H9 (cell line): ENCODE measurements at regions not wholly inside any gene's neighbourhood (a gene's known extent, or its start where the extent isn't known, plus 50 kb on each side); places are given as distances from the start of the nearest gene placed in this dataset.

ENCODE experiments used
- DNase-seq: peaks from one replicate; pipeline ENCODE4 v3.0.0-alpha.2; 2017
- H2AFZ ChIP-seq: one replicate; pipeline ENCODE4 v1.6.1; 2013; ENCODE audit warnings: mild to moderate bottlenecking, low read length, control low read depth, moderate library complexity
- H2AK5ac ChIP-seq: 2 replicates; pipeline ENCODE4 v1.6.1; 2013; ENCODE audit warnings: low read length, control low read depth, mixed read lengths; ENCODE audit not compliant: insufficient read length
- H2BK120ac ChIP-seq: one replicate; pipeline ENCODE4 v1.6.1; 2013; ENCODE audit warnings: low read depth, mild to moderate bottlenecking, low read length, control low read depth, inconsistent platforms; ENCODE audit not compliant: poor library complexity, severe bottlenecking
- H2BK12ac ChIP-seq: 2 replicates; pipeline ENCODE4 v1.6.1; 2013; ENCODE audit warnings: low read length, control low read depth, mixed read lengths, low read depth; ENCODE audit not compliant: insufficient read length
- H2BK15ac ChIP-seq: 2 replicates; pipeline ENCODE4 v1.6.1; 2013; ENCODE audit warnings: low read depth, low read length, control low read depth
- H2BK20ac ChIP-seq: one replicate; pipeline ENCODE4 v1.6.1; 2013; ENCODE audit warnings: low read depth, mild to moderate bottlenecking, low read length, control low read depth, inconsistent platforms; ENCODE audit not compliant: poor library complexity, severe bottlenecking
- H2BK5ac ChIP-seq: 2 replicates; pipeline ENCODE4 v1.6.1; 2013; ENCODE audit warnings: low read length, control low read depth, mixed read lengths; ENCODE audit not compliant: insufficient read length
- H3K14ac ChIP-seq: 2 replicates; pipeline ENCODE4 v1.6.1; 2013; ENCODE audit warnings: low read length, control low read depth; ENCODE audit not compliant: insufficient read depth
- H3K18ac ChIP-seq: 2 replicates; pipeline ENCODE4 v1.6.1; 2013; ENCODE audit warnings: low read depth, mild to moderate bottlenecking, mixed read lengths, low read length, control low read depth; ENCODE audit not compliant: insufficient read length
- H3K23ac ChIP-seq: 2 replicates; pipeline ENCODE4 v1.6.1; 2013; ENCODE audit warnings: low read length, control low read depth, mixed read lengths, low read depth; ENCODE audit not compliant: insufficient read length
- H3K23me2 ChIP-seq: 2 replicates; pipeline ENCODE4 v1.6.1; 2013; ENCODE audit warnings: low read depth, mild to moderate bottlenecking, mixed read lengths, low read length, control low read depth; ENCODE audit not compliant: insufficient read length, poor library complexity, severe bottlenecking
- H3K27ac ChIP-seq: 2 replicates; pipeline ENCODE4 v1.5.1; 2013; ENCODE audit warnings: low read length, control low read depth, mixed read lengths, low read depth; ENCODE audit not compliant: insufficient read length
- H3K27me3 ChIP-seq: 2 replicates; pipeline ENCODE4 v1.6.1; 2013; ENCODE audit warnings: low read length, control low read depth, inconsistent platforms; ENCODE audit not compliant: insufficient read depth
- H3K4ac ChIP-seq: 2 replicates; pipeline ENCODE4 v1.6.1; 2013; ENCODE audit warnings: low read depth, mild to moderate bottlenecking, control low read depth, inconsistent platforms, low read length, moderate library complexity
- H3K4me1 ChIP-seq: 2 replicates; pipeline ENCODE4 v1.6.1; 2013; ENCODE audit warnings: low read length, control low read depth, inconsistent platforms; ENCODE audit not compliant: insufficient read depth
- H3K4me2 ChIP-seq: 2 replicates; pipeline ENCODE4 v1.6.1; 2013; ENCODE audit warnings: low read length, control low read depth, mixed read lengths; ENCODE audit not compliant: insufficient read length, insufficient read depth
- H3K56ac ChIP-seq: 2 replicates; pipeline ENCODE4 v1.6.1; 2013; ENCODE audit warnings: low read depth, mild to moderate bottlenecking, mixed read lengths, low read length, control low read depth; ENCODE audit not compliant: insufficient read length
- H3K79me1 ChIP-seq: 2 replicates; pipeline ENCODE4 v1.6.1; 2013; ENCODE audit warnings: low read depth, mild to moderate bottlenecking, moderate library complexity, low read length, control low read depth, inconsistent platforms; ENCODE audit not compliant: insufficient read depth, poor library complexity, severe bottlenecking
- H3K79me2 ChIP-seq: 2 replicates; pipeline ENCODE4 v1.6.1; 2013; ENCODE audit warnings: low read length, control low read depth, inconsistent platforms; ENCODE audit not compliant: insufficient read depth
- H3K9ac ChIP-seq: 2 replicates; pipeline ENCODE4 v1.6.1; 2013; ENCODE audit warnings: low read length, control low read depth, mixed read lengths; ENCODE audit not compliant: insufficient read length; ENCODE audit errors: extremely low read depth
- H3K9me3 ChIP-seq: one replicate; pipeline ENCODE4 v1.6.1; 2013; ENCODE audit warnings: low read depth, low read length, inconsistent platforms; ENCODE audit not compliant: control insufficient read depth
- H3T11ph ChIP-seq: one replicate; pipeline ENCODE4 v1.6.1; 2013; ENCODE audit warnings: mild to moderate bottlenecking, low read length, control low read depth, inconsistent platforms
- H4K20me1 ChIP-seq: one replicate; pipeline ENCODE4 v1.6.1; 2013; ENCODE audit not compliant: control insufficient read depth, insufficient read length, insufficient read depth
- H4K5ac ChIP-seq: 2 replicates; pipeline ENCODE4 v1.6.1; 2013; ENCODE audit warnings: low read depth, mild to moderate bottlenecking, mixed read lengths, low read length, control low read depth; ENCODE audit not compliant: insufficient read length
- H4K8ac ChIP-seq: replicated peaks from 2 replicates; pipeline ENCODE4 v1.6.1; 2013; ENCODE audit warnings: low read length, control low read depth, mixed read lengths, low read depth; ENCODE audit not compliant: insufficient read length
- H4K91ac ChIP-seq: 2 replicates; pipeline ENCODE4 v1.6.1; 2013; ENCODE audit warnings: low read depth, mild to moderate bottlenecking, moderate library complexity, mixed read lengths, low read length, control low read depth; ENCODE audit not compliant: insufficient read length
- H3K27ac Mint-ChIP-seq, 3 experiments: 2 replicates in 2 of 3; 3 replicates in 1 of 3; pipeline ENCODE4 v1.8.0; 2020 to 2021; ENCODE audit warnings: mixed read lengths in 3 of 3, mild to moderate bottlenecking in 1 of 3, moderate library complexity in 1 of 3
- H3K27me3 Mint-ChIP-seq: 2 replicates; pipeline ENCODE4 v1.8.0; 2021; ENCODE audit warnings: low read depth, mild to moderate bottlenecking, moderate library complexity, mixed read lengths
- H3K36me3 Mint-ChIP-seq, 3 experiments: 2 replicates in 2 of 3; 3 replicates in 1 of 3; pipeline ENCODE4 v1.8.0; 2020 to 2021; ENCODE audit warnings: low read depth in 3 of 3, mixed read lengths in 3 of 3; ENCODE audit not compliant: insufficient read depth in 1 of 3
- H3K4me1 Mint-ChIP-seq, 2 experiments: 2 replicates each; pipeline ENCODE4 v1.8.0; 2020; ENCODE audit warnings: mixed read lengths in 2 of 2
- H3K4me3 Mint-ChIP-seq, 2 experiments: 2 replicates in 1 of 2; 3 replicates in 1 of 2; pipeline ENCODE4 v1.8.0; 2020 to 2021; ENCODE audit warnings: mild to moderate bottlenecking in 2 of 2, mixed read lengths in 2 of 2, moderate library complexity in 1 of 2
- H3K9me3 Mint-ChIP-seq, 2 experiments: 2 replicates in 1 of 2; 3 replicates in 1 of 2; pipeline ENCODE4 v1.8.0; 2020; ENCODE audit warnings: mild to moderate bottlenecking in 2 of 2, mixed read lengths in 2 of 2, moderate library complexity in 1 of 2
- WGBS: extraction: QIAGEN DNeasy Blood & Tissue Kit; methylation state at CpG from one replicate; pipeline ENCODE4 v1.1.7; 2013; ENCODE audit warnings: missing lambda C conversion rate, low lambda C conversion rate, mixed read lengths; ENCODE audit not compliant: insufficient read length; ENCODE audit errors: extremely low coverage; 5-methylcytosine and 5-hydroxymethylcytosine counted together
- TF ChIP-seq, protein P1 (sequence below): fragments of 200-600 bp; sonication (generic); conservative IDR thresholded peaks from 3 replicates; pipeline ENCODE4 v1.8.0; 2021; ENCODE audit warnings: antibody characterized with exemption, mild to moderate bottlenecking

GRCh38 chr2:81266106-81266505 lies 961.6 kb upstream of the LRRTM1 start:
- H2BK5ac ChIP-seq, result no peak overlapping the region
- no peak overlapping the region for H3K4me3 Mint-ChIP-seq
- H3T11ph ChIP-seq, result no peak overlapping the region
- TF ChIP-seq, protein P1, sequence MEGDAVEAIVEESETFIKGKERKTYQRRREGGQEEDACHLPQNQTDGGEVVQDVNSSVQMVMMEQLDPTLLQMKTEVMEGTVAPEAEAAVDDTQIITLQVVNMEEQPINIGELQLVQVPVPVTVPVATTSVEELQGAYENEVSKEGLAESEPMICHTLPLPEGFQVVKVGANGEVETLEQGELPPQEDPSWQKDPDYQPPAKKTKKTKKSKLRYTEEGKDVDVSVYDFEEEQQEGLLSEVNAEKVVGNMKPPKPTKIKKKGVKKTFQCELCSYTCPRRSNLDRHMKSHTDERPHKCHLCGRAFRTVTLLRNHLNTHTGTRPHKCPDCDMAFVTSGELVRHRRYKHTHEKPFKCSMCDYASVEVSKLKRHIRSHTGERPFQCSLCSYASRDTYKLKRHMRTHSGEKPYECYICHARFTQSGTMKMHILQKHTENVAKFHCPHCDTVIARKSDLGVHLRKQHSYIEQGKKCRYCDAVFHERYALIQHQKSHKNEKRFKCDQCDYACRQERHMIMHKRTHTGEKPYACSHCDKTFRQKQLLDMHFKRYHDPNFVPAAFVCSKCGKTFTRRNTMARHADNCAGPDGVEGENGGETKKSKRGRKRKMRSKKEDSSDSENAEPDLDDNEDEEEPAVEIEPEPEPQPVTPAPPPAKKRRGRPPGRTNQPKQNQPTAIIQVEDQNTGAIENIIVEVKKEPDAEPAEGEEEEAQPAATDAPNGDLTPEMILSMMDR, result peak; percentile 79
- H3K79me2 ChIP-seq, result no peaks in the 10 kb centered on the region
- no peak overlapping the region for H3K56ac ChIP-seq
- no peaks in the 10 kb centered on the region for H3K4me1 Mint-ChIP-seq
- H2AK5ac ChIP-seq, result no peak overlapping the region
- no peak overlapping the region for H3K23ac ChIP-seq
- H3K4ac ChIP-seq, result no peak overlapping the region
- H3K27ac Mint-ChIP-seq, result no peak overlapping the region
- no CpG with 5 or more reads among the region's 1 CpG for WGBS
- H3K9me3 ChIP-seq, result no peaks in the 10 kb centered on the region
- H3K27me3 Mint-ChIP-seq, result no peaks in the 10 kb centered on the region
- peaks cover 21 to 22% of the 10 kb centered on the region in 2 experiments for H3K9me3 Mint-ChIP-seq
- H3K9ac ChIP-seq, result no peak overlapping the region
- no peaks in the 10 kb centered on the region for H4K20me1 ChIP-seq
- no peak overlapping the region for H3K18ac ChIP-seq
- H3K4me2 ChIP-seq, result no peak overlapping the region
- H3K79me1 ChIP-seq, result no peaks in the 10 kb centered on the region
- no peaks in the 10 kb centered on the region for H3K23me2 ChIP-seq
- no peak overlapping the region for H4K91ac ChIP-seq
- no peak overlapping the region for H4K8ac ChIP-seq
- no peaks in the 10 kb centered on the region for H3K27me3 ChIP-seq
- H3K36me3 Mint-ChIP-seq, result peaks cover 0 to 14% (median 2%) of the 10 kb centered on the region in 3 experiments; a peak in 1 of 7 replicates
- H3K14ac ChIP-seq, result no peak overlapping the region
- H4K5ac ChIP-seq, result no peak overlapping the region
- no peak overlapping the region for H3K27ac ChIP-seq
- no peak overlapping the region for H2BK12ac ChIP-seq
- no peak overlapping the region for H2AFZ ChIP-seq
- no peak overlapping the region for H2BK15ac ChIP-seq
- no peak overlapping the region for H2BK120ac ChIP-seq
- no peaks in the 10 kb centered on the region for H3K4me1 ChIP-seq
- no peak overlapping the region for H2BK20ac ChIP-seq
- DNase-seq, result peak; percentile 28
